T-helper 2 cell treated with Interferon-gamma antibody and Interleukin-4, amounts not matched to agents 100 ng/mL and 5 ng/mL, for 36 hours (primary cell): ENCODE measurements at regions not wholly inside any gene's neighbourhood (a gene's known extent, or its start where the extent isn't known, plus 50 kb on each side); places are given as distances from the start of the nearest gene placed in this dataset.

Experiments
- intact Hi-C: fragments of 100-400 bp; cut with micrococcal nuclease; formaldehyde crosslinking; loops from one replicate; pipeline ENCODE4 v1.15.1; 2023

DNA sequence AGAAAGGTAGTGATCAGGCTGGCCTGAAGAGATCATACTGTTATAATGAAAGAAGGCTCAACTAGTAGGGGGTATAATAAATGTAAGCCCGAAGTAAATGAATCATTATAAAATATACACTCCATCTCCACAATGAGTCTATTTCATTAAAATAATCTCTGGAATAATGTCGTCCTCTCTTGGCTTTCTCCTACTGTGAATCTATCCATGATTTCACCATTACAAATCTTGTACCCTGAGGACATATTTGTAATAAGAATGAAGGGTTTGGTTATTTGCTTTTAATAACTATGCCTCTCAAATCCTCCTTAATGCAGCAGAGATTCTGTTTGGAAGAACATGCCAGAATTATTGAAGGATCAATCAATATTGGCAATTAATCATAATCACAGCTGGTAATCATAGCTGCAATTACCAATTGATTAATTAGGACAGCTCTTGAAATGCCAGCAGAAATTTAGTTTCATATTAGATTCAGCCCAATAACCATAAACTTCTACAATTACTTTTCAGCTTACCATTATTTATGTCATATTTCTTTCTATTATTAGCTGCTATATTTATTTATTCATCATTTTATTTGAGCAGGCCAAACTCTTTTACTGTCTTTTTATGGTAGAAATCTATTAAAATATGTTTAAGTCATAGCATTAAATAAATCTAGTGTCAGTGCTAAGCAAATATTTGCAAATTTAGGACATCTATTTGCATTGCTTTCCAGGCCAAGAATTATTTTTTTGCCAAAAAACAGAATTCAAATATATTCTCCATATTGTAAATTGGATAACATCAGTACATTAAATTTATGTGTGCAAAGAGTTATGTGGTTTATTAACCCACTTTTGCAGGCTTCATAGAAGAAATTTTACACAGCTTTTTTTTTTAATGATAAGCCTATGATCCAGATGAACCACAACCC lies 588.4 kb upstream of the LRRC4C start:
- intact Hi-C loops = no loop called here

DNA sequence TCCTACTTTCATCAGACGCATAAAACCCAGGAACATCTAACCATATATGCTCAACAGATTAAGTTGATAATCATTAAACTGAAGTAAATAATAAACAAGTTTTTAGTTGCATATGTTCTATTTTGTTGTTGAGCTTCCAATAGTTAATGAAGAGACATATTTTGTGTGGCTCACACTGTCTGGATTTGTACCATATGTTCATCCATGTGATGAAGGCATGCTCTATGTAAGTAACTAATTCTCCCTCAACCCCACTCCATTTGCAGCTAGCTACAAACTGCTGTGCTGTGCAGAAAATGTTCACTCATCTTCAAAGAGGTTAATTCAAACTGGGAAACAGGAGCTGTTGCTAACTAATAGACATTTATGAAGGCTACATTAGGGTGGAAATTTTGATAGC lies 589.7 kb upstream of the LRRC4C start:
- intact Hi-C loops = no loop called here

DNA sequence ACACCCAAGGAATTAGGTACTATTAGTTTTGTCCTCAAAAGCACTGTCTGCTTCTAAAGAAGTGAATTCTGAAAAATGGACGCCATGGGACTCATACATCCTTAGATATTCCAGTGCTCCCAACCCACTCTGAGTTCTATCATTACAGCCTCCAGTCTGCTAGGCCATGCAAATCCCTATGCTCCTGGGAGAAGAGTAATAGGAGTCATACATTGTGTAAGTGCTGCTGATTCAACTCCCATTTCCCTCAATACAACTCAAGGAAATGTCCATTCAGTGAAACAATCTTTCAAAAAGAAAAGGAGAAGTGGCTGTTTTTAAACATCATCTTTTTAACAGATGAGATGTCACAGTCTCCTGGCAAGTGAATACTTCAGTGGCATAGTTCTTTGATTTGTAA lies 590.2 kb upstream of the LRRC4C start:
- intact Hi-C loops = no loop called here

DNA sequence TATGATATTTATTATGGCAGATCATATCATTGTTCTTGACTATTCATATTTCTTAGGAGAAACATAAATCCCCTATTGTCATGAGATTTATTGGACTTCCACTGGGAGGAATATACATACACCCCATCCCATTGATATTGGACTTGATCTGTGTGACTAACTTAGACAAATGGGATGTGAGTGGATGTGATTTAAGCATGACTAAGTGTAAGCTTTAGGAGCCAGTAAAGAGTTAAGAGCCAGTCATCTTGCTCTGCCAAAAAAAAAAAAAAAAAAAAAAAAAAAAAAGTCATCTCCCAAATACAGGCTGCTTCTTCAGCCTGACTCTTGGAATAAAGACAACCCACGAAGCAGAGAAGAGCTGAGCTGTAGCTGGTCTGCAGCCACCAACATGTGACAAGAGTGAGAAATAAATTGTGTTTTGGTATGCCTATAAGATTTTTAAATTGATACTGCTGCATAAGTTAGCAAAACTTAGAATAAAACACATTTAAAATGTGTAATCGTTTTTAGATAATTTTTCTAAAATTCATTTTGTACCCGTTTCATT lies 595.0 kb upstream of the LRRC4C start:
- intact Hi-C loops = no loop called here

DNA sequence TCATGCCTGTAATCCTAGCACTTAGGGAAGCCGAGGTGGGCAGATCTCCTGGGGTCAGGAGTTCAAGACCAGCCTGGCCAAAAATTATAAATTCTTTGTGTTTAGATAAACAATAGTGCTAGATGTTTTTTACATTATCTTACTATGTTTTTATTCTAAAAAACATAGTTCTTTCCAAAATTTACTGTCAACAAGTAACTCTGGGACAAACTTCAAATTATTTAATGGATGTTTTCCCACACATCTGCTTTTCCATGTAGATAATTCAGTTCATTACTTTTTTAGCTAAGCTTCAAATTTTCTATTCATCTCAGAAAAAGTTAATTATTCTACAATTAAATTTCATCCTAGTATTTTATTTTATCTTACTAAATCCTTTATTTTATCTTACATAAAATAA lies 596.2 kb upstream of the LRRC4C start:
- intact Hi-C loops = no loop called here

DNA sequence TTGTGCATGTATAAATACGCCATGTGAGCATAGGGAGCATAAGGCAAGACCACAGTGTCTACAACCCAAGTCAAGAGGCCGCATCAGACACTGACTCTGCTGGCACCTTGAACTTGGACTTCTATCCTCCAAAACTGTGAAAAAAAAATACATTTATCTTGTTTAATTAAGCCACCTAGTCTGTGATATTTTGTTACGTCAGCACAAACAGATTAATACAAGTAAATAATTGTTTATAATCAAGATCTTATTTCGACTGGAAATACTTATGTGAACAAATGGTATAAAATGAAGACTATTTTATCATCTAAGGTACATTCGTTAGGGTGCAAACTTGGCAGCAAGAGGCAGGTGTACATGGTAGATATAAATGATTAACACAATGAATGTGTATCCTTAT lies 599.3 kb upstream of the LRRC4C start:
- intact Hi-C loops = no loop called here

DNA sequence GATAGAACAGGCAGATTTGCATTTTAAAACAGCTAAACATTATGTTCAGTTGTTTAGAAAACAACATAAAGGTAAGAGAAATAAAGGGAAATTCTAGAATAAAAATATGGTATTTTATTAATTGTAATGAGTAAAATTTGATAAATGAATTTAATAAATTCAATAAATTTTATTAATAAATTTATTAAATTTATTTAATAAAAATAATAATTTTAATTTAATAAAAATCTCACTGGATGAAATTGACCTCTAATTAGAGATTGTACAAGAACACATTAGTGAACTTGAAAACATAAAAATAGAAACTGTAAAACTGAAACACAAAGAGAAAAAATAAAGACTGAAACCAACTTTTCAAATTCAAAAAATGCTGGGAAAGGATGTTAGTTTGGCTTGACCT lies 605.7 kb upstream of the LRRC4C start:
- intact Hi-C loops = no loop called here

DNA sequence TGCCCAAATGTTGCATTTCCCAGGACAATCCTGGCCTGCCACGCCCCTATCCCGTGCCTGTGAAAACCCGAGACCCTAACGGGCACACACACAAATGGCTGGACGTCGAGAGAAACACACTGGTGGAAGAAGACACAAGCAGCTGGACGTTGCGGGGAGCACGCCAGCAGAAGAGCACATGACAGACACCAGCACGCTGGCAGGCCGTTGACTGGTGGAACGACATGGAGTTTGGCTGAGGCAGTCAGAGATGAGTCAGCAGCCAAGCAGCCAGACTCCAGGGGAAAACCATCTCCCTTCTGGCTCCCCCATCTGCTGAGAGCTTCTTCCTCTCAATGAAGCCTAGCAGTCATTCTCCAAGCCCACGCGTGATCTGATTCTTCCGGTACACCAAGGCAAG lies 606.7 kb upstream of the LRRC4C start:
- intact Hi-C loops = no loop called here

DNA sequence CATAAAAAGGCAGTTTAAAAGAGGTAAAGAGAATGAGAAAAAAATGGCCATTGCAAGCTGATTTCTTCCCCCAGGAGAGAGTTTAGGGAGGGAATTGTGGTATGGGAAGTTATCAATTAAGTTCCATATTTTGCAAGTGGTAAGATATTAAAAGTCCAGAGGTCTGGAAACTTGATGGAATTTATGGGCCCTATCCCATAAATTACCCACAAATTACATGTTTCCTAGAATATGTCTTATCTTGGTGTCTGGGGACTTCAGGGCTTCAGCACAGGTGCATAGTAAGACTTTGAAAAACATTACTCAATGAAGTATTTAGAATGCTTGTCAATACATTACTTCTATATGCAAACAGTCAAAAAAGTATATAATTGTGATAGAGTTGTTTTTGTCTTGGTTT lies 614.9 kb upstream of the LRRC4C start:
- intact Hi-C loops = no loop called here

DNA sequence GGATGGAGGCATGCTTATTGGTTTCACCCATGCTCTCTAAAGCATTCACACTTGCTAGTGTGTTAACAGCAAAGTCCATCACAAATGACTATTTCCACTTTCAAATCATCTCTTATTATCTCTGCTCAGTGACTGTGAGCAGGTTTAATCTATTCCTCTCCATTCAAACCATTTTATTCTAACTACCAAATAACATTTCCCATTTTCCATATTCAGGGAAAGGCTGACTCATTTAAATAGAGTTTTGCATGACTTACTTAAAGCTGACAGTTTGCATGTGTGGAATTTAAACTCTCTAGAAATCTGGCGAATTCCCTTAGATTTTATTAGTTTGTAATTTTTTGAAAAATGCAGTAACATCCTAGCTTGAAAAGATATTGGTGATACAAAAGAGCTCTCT lies 615.7 kb upstream of the LRRC4C start:
- intact Hi-C loops = no loop called here

DNA sequence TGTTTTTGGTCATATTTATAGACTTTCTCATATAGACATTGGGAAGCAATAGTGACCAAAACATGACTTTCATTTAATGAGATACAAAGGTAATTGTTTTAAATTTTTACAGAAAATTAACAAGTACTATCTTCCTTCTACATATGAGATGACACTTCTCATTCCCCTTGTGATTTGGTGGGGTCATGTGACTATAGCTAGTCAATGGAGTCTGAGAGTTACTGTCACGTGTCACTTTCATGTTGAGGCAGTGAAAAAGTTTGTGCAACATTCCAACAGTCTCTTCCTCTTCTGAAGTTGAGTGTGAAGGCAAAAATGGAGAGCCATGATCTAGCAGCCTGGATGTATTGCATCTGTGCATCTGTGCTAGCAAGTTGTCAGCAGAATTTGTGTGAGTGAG lies 618.3 kb upstream of the LRRC4C start:
- intact Hi-C loops = no loop called here

DNA sequence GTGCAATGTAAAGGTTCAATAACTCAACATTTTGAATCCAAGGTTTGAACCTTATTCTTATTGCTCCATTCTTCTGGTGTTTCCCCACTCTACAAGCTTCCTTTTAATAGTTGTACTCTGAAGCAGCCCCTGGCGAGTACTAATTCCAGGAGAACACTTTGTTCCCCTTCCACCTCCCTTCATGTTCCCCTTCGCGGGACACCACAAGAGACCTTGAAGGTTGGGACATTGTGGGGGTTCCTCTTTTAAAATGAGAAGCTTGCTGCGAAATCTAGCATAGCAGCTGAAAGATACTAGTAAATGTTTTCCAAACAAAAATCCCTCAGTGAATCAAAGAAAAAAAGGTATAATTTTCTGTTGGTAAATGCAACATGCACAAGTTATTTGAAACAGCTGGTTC lies 626.3 kb upstream of the LRRC4C start:
- intact Hi-C loops = no loop called here

DNA sequence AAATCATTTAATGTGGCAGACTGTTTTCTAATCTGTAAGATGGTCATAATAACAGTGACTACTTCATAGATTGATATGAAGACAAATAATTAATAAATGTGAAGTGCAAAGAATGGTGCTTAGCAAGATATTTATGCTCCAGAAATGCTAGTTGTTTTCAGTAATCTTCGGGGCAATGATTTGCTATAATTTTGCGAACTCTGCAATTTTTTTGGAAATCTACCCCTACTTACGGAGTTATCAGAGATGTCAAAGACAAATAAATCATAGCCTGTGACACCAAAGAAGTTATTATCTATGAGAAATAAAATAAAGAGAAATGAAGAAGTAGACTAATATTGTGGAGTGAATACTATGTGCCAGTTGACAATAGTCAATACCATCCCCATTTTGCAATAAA lies 634.1 kb upstream of the LRRC4C start:
- intact Hi-C loops = no loop called here

DNA sequence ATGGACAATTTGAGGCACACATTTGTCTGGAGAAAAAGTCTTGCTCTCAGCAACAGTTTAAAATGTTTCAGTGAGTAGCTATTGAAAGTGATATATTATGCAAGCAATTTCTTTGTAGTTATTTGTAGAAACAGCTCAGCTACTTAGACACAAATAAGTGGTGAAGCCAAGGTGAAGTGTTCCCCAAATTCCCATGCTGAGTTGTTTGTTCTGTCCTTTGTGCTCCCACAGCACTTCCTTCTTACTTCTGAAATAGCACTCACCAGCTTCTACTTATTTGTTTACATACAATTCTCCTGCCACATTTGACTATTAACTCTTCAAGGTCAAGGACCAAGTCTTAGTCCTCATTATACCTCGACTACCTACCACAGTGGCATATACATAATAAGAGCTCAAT lies 638.6 kb upstream of the LRRC4C start:
- intact Hi-C loops = no loop called here

DNA sequence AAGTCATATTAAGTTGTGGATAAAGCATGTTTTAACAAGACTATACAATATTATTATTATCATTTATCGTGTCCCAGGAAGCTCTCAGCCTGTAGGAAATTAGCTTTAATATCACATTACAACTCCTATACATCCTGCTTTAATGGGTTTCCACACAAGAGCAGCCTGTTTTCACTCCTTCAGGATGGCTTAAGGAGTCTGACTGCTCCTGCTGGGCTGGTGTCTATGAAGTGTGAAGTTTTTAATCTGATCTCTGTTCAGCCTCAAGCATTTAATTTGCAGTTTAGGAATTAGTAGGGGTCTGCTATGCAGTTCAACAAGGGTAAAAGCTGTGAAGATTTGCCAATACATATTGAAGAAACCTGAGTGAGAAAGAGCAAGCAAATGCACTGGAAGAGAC lies 653.4 kb upstream of the LRRC4C start:
- intact Hi-C loops = no loop called here

DNA sequence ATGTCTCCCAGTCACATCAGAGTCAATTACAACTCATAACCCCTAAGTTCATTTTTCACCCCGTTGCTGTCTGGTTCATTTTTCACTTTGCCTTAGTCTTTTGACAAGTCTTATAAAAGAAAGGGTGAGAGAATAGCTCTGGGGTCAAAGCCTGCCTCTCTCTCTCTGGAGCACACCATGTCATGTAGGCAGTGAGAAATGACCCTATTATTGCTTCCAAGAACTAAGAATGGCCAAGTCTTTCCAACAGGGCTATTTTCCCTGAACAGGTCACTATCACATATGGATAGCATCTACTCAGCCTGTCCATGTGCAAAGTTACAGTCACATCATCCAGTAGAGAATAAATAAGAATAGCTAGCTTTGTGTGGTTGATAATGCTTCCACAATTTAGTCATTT lies 655.5 kb upstream of the LRRC4C start:
- intact Hi-C loops = no loop called here

DNA sequence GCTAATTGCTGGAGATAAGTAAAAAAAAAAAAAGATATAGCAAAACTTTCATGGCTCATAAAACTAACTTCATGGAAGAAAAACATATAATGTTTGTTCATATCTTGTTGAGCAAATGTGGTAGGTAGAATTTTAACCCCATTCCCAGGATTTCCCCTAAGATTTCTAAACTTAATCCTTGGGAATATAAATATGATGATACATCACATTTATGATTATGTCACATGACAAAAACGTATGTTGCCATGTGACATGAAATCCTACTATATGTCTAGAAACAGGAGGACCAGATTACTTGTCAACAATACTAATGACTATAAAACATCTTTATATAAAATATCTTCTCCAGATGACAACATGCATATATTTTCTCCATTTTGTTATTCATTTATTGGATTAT lies 679.0 kb upstream of the LRRC4C start:
- intact Hi-C loops = no loop called here

DNA sequence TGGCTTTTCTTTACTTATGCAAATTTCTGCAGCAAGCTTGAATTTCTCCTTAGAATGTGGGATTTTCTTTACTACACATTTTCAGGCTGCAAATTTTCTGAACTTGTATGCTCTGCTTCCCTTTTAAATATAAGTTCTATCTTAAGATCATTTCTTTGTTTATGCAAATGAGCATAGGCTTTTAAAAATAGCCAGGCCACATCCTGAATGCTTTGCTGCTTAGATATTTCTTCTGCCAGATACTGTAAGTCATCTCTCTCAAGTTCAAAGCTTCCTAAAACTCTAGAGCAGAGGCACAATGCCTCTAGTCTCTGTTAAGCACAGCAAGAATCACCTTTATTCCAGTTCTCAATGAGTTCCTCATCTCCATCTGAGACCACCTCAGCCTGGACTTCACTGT lies 685.9 kb upstream of the LRRC4C start:
- intact Hi-C loops = no loop called here

DNA sequence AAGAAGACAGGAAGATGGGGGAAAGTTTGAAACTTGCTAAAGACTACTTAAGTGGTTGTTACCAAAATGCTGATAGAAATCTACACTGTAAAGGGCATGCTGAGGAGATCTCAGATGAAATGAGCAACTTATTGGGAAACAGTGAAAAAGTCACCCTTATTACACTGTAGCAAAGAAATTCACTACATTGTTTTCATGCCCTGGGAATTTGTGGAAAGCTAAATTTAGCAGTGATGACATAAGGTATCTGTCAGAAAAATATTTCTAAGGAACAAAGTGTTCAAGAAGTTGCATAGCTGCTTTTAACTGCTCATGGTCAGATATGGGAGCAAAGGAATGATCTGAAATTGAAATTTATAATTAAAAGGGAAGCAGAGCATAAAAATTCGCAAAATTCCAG lies 702.4 kb upstream of the LRRC4C start:
- intact Hi-C loops = no loop called here

DNA sequence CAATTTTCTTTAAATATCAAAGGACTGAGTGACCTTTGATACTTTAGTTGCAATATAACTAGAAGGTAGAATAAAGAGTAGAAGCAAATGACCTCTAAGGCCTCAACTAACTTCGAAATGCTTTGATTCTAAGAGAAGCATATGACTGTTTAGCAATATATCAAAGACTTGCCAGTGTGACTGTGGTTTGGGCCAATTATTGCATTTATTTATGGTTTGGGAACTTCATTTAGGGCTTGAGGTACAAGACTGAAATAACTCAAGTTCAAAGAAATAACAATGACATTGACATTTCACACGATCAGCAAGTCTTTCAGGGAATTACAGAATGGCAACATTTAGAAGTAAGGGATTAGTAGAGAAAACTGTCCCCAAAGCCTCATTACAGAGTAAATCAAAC lies 709.7 kb upstream of the LRRC4C start:
- intact Hi-C loops = no loop called here

DNA sequence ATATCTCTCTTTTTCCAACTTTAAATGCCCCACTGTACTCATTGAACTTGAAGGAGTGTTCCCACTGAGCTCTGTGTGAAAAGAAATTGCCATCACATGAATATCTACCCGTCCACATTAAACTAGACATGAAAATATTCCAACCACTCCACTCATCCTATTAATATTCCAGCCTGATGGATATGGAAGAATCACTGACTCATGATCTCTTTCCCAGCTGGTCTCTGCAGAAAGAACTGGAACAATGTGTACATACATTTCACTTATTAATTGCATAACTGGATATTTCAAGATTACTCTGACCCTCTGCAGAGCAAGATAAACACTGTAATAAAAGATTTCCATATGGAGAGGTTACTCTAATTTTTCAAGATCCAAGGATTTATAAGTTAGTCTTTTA lies 711.1 kb upstream of the LRRC4C start:
- intact Hi-C loops = no loop called here

DNA sequence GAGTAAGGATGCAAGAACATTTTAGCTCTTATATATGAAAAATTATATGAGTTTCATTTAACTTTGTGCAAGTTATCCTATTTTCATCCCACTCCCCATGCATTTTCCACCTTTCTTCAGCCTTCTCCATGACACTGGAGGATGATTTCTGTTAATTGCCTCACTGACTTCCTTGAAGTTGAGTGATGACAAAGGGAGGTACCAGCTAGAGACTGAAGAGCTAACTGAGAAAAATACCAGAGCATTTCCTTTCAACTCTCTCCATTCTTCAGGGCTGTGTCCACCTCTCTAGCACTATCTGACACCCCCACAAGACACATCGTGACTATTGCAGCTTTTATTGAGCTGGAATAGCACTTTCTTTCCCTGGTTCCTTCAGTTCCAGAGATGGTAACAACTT lies 711.6 kb upstream of the LRRC4C start:
- intact Hi-C loops = no loop called here

DNA sequence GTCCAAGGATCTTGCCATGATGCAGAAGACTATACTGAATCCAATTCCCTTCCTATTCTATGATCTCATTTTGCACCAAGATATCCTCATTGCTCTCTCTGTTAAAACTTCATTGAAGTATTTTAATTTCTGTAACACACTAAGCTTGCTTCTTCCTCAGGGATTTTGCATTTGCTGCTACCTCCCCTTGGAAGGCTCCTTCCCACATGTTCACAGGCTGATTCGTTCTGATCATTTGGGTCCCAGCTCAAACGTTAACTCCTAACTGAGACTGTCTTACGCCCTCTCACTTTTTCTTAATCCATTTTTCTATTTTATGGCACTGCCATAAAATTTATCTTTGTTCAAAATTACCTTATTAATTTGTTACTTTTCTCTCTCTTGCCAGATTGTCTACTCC lies 713.0 kb upstream of the LRRC4C start:
- intact Hi-C loops = no loop called here
